ENCODE measurements at regions not wholly inside any gene's neighbourhood (a gene's known extent, or its start where the extent isn't known, plus 50 kb on each side); places are given as distances from the start of the nearest gene placed in this dataset.

GRCh38 chr17:13306310-13306962 is 288.6 kb upstream of the ELAC2 start:
- Histone ChIP-seq H3K4me3 (ENCODE audit: low read depth, low read length) (no peak overlapping the region), H3K27me3 (replicated peaks; ENCODE audit: control insufficient read depth, insufficient read depth, low read length) (no peaks in the 10 kb centered on the region), H3K4me1 (no peaks in the 10 kb centered on the region), H3K36me3 (ENCODE audit: control insufficient read depth, insufficient read depth, low read length) (no peaks in the 10 kb centered on the region), H3K9me3 (no peaks in the 10 kb centered on the region)
- POLR2A ChIA-PET = no interaction called here
- Mint-ChIP-seq H3K36me3 (ENCODE audit: insufficient read depth, unreplicated experiment) (no peaks in the 10 kb centered on the region), H3K27me3 (ENCODE audit: insufficient read depth, unreplicated experiment) (no peaks in the 10 kb centered on the region), H3K9me3 (ENCODE audit: unreplicated experiment) (peaks cover 18% of the 10 kb centered on the region), H3K4me1 (ENCODE audit: low read depth, unreplicated experiment) (no peaks in the 10 kb centered on the region), H3K4me3 (ENCODE audit: unreplicated experiment) (no peak overlapping the region), H3K27ac (ENCODE audit: unreplicated experiment) (no peak overlapping the region)
- peak in 1 of 2 experiments; percentile 28 for DNase-seq
- intact Hi-C loops (cut with micrococcal nuclease; ENCODE audit: unreplicated experiment) = no loop called here
- CTCF ChIA-PET = no interaction called here
- TF ChIP-seq CTCF (IDR thresholded peaks at IDR 0.05; ENCODE audit: insufficient read depth in 1 of 2, low read depth in 1 of 2, low read length in 1 of 2, severe bottlenecking in 1 of 2, unreplicated experiment in 1 of 2) = peak in 1 of 2 experiments; percentile 25
- BruUV-seq (replicated peaks) = no TSS peak

GRCh38 chr17:13302983-13303382 is 285.2 kb upstream of the ELAC2 start:
- Mint-ChIP-seq H3K27ac (ENCODE audit: unreplicated experiment) (no peak overlapping the region), H3K4me3 (ENCODE audit: unreplicated experiment) (no peak overlapping the region), H3K36me3 (ENCODE audit: insufficient read depth, unreplicated experiment) (no peaks in the 10 kb centered on the region), H3K4me1 (ENCODE audit: low read depth, unreplicated experiment) (no peaks in the 10 kb centered on the region), H3K27me3 (ENCODE audit: insufficient read depth, unreplicated experiment) (no peaks in the 10 kb centered on the region), H3K9me3 (ENCODE audit: unreplicated experiment) (no peaks in the 10 kb centered on the region)
- Histone ChIP-seq H3K27me3 (replicated peaks; ENCODE audit: control insufficient read depth, insufficient read depth, low read length) (no peaks in the 10 kb centered on the region), H3K4me1 (peaks cover 1% of the 10 kb centered on the region; the same call in 1 of the 2 replicates), H3K9me3 (no peaks in the 10 kb centered on the region), H3K4me3 (ENCODE audit: low read depth, low read length) (no peak overlapping the region), H3K36me3 (ENCODE audit: control insufficient read depth, insufficient read depth, low read length) (no peaks in the 10 kb centered on the region)
- intact Hi-C loops (cut with micrococcal nuclease; ENCODE audit: unreplicated experiment) = no loop called here
- ChIA-PET POLR2A (no interaction called here), CTCF (no interaction called here)
- BruUV-seq (replicated peaks) = no TSS peak
- no peak for TF ChIP-seq CTCF (IDR thresholded peaks at IDR 0.05; ENCODE audit: insufficient read depth in 1 of 2, low read depth in 1 of 2, low read length in 1 of 2, severe bottlenecking in 1 of 2, unreplicated experiment in 1 of 2)
- peak; percentile 1 to 31 for DNase-seq

- no peak for DNase-seq
- Histone ChIP-seq H3K4me3 (ENCODE audit: low read depth, low read length) (no peak overlapping the region), H3K27me3 (replicated peaks; ENCODE audit: control insufficient read depth, insufficient read depth, low read length) (no peaks in the 10 kb centered on the region), H3K9me3 (no peaks in the 10 kb centered on the region), H3K36me3 (ENCODE audit: control insufficient read depth, insufficient read depth, low read length) (no peaks in the 10 kb centered on the region), H3K4me1 (peaks cover 7% of the 10 kb centered on the region; the same call in 1 of the 2 replicates)
- no peak overlapping the region for H3K27ac Mint-ChIP-seq (ENCODE audit: unreplicated experiment)
- ChIA-PET POLR2A (no interaction called here), CTCF (no interaction called here)
- BruUV-seq (replicated peaks) = no TSS peak
- H3K4me3 Mint-ChIP-seq (ENCODE audit: unreplicated experiment) = no peak overlapping the region
- H3K36me3 Mint-ChIP-seq (ENCODE audit: insufficient read depth, unreplicated experiment) = peaks cover 1% of the 10 kb centered on the region
- H3K9me3 Mint-ChIP-seq (ENCODE audit: unreplicated experiment) = no peaks in the 10 kb centered on the region
- no peak for TF ChIP-seq CTCF (IDR thresholded peaks at IDR 0.05; ENCODE audit: insufficient read depth in 1 of 2, low read depth in 1 of 2, low read length in 1 of 2, severe bottlenecking in 1 of 2, unreplicated experiment in 1 of 2)
- H3K27me3 Mint-ChIP-seq (ENCODE audit: insufficient read depth, unreplicated experiment) = no peaks in the 10 kb centered on the region
- intact Hi-C loops (cut with micrococcal nuclease; ENCODE audit: unreplicated experiment) = no loop called here
- peaks cover 3% of the 10 kb centered on the region for H3K4me1 Mint-ChIP-seq (ENCODE audit: low read depth, unreplicated experiment)
Observed at GRCh38 chr17:13302419-13302818, 284.6 kb upstream of the ELAC2 start.
